GM12873 (cell line): ENCODE measurements at regions not wholly inside any gene's neighbourhood (a gene's known extent, or its start where the extent isn't known, plus 50 kb on each side); places are given as distances from the start of the nearest gene placed in this dataset.

Source experiments
- TF ChIP-seq, protein P1 (sequence below): IDR thresholded peaks from 2 replicates; pipeline ENCODE4 v1.5.1; 2012; ENCODE audit warnings: low read depth, mild to moderate bottlenecking, moderate library complexity, low read length, control low read depth; ENCODE audit not compliant: insufficient read depth; ENCODE audit errors: missing control alignments

DNA sequence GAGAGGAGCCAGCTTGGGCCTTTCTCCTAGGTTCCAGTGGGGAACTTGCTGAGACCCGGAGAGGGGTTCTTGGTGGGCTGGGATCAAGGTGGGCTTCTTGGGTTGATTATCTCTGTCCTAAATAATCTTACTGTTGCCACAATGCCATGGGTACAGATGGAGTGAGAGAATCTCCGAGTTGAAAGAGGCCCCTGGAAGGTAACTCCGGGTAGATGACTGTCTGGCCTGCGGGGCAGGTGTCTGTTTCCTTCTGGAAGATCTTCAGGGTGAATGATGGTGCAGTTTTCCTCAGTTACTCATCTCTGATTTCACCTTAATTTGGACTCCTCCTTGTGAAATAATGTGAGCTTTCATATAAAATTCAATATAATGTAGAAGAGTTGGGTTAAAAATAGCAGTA, 159.4 kb downstream of the ACTR3 start:
- TF ChIP-seq, protein P1, sequence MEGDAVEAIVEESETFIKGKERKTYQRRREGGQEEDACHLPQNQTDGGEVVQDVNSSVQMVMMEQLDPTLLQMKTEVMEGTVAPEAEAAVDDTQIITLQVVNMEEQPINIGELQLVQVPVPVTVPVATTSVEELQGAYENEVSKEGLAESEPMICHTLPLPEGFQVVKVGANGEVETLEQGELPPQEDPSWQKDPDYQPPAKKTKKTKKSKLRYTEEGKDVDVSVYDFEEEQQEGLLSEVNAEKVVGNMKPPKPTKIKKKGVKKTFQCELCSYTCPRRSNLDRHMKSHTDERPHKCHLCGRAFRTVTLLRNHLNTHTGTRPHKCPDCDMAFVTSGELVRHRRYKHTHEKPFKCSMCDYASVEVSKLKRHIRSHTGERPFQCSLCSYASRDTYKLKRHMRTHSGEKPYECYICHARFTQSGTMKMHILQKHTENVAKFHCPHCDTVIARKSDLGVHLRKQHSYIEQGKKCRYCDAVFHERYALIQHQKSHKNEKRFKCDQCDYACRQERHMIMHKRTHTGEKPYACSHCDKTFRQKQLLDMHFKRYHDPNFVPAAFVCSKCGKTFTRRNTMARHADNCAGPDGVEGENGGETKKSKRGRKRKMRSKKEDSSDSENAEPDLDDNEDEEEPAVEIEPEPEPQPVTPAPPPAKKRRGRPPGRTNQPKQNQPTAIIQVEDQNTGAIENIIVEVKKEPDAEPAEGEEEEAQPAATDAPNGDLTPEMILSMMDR = no peak

DNA sequence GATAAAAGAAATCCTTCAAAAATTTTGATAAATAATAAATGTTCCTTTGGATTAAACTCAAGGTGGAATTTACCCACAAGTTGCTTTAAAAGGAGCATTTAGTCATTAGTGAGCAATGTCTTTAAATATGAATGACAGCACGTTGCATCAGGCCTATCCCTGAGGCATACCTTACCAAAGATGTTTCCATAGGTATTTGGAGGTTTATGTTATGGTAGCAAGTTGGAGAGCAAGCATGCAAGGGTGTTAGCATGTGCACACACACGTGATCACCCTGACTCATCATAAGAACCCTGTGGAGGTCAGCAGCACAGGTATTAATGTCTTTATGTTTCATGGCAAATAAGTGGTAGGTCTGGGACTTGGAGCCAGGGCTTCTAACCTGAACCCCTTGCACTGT, 159.9 kb downstream of the ACTR3 start:
- TF ChIP-seq, protein P1 = no peak

DNA sequence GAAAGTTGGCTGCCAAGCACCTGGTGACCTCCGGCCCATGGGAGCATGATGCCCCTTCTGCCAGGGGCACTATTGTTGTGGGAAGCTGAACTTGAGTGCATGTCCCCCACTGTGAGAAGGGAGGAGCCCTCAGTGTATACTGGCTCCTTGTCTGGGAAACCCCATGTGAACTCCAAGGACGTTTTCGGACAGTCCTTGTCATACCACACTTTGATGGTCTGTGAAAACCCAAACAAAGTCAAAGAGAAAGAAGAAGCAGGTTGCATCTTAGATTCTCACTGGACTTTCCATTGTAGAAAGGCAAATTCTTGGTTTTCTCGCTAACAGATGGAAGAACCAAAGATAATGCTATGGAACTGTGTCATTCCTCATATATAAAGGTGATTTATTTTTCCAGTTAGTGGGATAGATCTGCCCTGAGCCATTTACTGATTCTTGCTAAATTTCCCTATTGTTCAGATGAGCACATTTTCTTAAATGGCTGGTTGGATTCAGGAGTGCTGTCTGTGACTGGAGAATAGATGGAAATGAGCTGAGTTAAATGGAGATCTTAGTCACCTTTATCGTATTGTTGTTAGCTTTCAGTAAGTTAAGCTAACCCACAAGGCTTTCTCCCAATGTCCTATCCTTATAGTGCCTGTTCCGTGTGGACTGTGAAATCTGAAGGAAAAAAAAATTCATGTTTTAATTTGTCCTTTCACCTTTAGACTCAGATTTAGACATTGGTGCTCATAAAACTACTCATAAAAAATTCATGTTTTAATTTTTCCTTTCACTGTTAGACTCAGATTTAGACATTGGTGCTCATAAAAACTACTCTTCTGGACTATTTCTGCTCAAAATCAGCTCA, 166.6 kb downstream of the ACTR3 start:
- TF ChIP-seq, protein P1 = no peak

DNA sequence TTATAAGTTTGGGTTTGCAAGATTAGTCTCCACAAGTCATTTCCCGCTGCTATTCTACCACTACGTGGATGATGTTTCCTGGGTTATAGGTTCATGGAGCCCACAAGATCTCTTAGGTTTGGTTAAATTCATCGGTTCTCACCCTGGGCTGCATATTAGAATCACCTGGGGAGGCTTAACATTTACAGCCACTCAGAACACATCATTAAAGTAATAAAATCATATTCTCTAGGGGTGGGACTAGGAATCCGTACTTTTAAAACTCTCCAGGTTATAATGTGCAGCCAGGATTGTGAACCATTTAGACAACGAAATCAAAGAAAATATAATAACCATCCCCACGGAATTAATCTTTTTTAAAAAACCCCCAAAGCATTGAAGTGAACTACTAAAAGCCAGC, 167.7 kb downstream of the ACTR3 start:
- TF ChIP-seq, protein P1 = no peak

DNA sequence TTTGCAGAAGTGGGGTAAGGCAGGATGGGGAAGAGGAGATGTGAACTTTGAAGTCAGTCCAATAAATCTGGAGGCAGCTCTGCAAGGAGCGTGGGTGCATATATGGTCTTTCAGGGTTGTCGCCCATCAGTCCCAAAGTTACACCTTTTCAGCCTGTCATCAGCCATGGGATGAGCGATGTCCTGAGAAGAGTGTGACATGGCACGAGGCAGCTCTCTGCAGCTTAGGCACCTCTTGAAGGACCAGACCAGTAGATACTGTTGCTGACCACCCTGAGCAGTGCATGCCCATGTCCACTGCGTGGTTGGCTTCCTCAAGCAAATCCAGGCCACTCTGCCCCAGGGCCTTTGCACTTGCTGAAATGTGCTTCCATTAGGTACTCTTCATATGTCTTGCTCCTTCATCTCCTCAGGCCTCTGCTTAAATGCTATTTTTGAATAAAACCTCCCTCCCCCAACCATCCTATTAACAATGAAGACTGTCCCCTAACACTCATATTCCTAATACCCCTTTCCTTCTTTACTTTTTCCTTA, 171.7 kb downstream of the ACTR3 start:
- TF ChIP-seq, protein P1 = no peak

DNA sequence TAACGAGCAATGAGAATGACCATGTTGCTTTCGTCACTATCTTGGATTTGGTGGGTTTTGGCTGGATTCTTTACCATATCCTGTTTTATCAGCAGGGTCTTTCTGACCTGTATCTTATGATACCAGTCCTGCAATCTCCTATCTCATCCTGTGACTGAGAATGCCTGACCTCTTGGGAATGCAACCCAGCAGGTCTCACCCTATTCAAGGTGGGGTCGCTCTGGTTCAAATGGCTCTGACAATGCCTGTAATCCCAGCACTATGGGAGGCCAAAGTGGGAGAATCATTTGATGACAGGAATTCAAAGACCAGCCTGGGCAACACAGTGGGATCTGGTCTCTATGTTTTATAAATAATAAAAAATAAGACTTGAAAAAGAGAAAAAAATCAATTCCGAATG, 173.5 kb downstream of the ACTR3 start:
- TF ChIP-seq, protein P1 = no peak

DNA sequence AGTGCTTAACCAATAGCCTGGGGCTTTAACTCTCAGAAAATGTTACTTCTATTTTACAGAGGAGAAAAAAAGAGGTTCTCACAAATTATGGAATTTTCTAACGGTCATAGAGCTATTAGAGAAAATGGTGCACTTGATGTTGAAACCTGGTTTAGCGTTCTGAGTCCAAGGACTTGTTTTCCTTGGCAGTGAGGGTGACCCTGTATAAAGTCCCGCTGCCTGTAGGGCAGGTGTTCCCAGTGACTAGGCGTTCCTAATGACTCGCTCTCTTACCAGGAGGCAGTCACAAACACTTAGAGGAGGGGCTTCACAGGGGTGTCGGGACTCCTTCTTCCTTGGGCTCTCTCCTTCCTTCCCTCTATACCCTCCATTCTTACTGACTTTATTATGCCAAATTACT, 175.8 kb downstream of the ACTR3 start:
- TF ChIP-seq, protein P1 = no peak
